Mucosa of stomach (tissue), 1 donor: ENCODE measurements at regions not wholly inside any gene's neighbourhood (a gene's known extent, or its start where the extent isn't known, plus 50 kb on each side); places are given as distances from the start of the nearest gene placed in this dataset.
"Not testable (repeated sequence)": the region's sequence is repeated elsewhere in the genome, so short reads cannot be mapped to it uniquely, and the experiment has no call there.

ENCODE experiments used
- H3K27me3 ChIP-seq: one replicate; pipeline ENCODE4 v1.7.0; 2013; ENCODE audit warnings: mild to moderate bottlenecking, low read length; ENCODE audit not compliant: control insufficient read depth, insufficient read depth
- H3K36me3 ChIP-seq: one replicate; pipeline ENCODE4 v1.7.0; 2013; ENCODE audit warnings: low read length; ENCODE audit not compliant: control insufficient read depth, insufficient read depth
- H3K4me1 ChIP-seq: one replicate; pipeline ENCODE4 v1.7.0; 2013; ENCODE audit warnings: mild to moderate bottlenecking, low read length; ENCODE audit not compliant: control insufficient read depth, insufficient read depth
- H3K4me3 ChIP-seq: one replicate; pipeline ENCODE4 v1.7.0; 2013; ENCODE audit warnings: low read length
- H3K9ac ChIP-seq: one replicate; pipeline ENCODE4 v1.7.0; 2013; ENCODE audit warnings: mild to moderate bottlenecking, low read length, moderate library complexity
- H3K9me3 ChIP-seq: one replicate; pipeline ENCODE4 v1.7.0; 2013; ENCODE audit warnings: mild to moderate bottlenecking, low read length, moderate library complexity; ENCODE audit not compliant: control insufficient read depth
- donor health status: Pancreatic carcinoma.

DNA sequence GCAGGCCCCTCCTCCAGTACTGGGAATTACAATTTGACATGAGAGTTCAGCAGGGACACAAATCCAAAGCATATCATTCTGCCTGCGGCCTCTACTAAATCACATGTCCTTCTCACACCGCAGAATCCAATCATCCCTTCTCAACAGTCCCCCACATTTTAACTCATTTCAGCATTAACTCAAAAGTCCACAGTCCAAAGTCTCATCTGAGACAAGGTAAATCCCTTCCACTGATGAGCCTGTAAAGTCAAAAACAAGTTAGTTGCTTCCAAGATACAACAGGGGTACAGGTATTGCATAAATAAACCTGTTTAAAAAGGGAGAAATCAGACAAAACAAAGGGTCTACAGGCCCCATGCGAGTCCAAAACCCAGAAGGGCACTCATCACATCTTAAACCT, 64.0 kb downstream of the EBNA1BP2 start:
- Histone ChIP-seq H3K4me1 (no peaks in the 10 kb centered on the region), H3K36me3 (no peaks in the 10 kb centered on the region), H3K9me3 (no peaks in the 10 kb centered on the region), H3K9ac (no peak overlapping the region), H3K4me3 (no peak overlapping the region), H3K27me3 (no peaks in the 10 kb centered on the region)

DNA sequence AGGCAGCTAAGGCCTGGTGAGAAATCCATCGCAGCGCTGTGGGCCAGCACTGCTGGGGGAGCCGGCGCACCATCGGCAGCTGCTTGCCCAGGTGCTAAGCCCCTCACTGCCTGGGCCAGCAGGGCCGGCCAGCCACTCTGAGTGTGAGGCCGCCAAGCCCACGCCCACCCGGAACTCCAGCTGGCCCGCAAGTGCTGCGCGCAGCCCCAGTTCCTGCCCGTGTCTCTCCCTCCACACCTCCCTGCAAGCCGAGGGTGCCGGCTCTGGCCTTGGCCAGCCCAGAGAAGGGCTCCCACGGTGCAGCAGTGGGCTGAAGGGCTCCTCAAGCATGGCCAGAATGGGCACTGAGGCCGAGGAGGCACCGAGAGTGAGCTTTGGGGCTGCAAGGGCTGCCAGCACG, 64.4 kb downstream of the EBNA1BP2 start:
- H3K36me3 ChIP-seq: no peaks in the 10 kb centered on the region
- H3K4me3 ChIP-seq: no peak overlapping the region
- H3K4me1 ChIP-seq: no peaks in the 10 kb centered on the region
- no peak overlapping the region for H3K9ac ChIP-seq
- no peaks in the 10 kb centered on the region for H3K9me3 ChIP-seq
- H3K27me3 ChIP-seq: no peaks in the 10 kb centered on the region

DNA sequence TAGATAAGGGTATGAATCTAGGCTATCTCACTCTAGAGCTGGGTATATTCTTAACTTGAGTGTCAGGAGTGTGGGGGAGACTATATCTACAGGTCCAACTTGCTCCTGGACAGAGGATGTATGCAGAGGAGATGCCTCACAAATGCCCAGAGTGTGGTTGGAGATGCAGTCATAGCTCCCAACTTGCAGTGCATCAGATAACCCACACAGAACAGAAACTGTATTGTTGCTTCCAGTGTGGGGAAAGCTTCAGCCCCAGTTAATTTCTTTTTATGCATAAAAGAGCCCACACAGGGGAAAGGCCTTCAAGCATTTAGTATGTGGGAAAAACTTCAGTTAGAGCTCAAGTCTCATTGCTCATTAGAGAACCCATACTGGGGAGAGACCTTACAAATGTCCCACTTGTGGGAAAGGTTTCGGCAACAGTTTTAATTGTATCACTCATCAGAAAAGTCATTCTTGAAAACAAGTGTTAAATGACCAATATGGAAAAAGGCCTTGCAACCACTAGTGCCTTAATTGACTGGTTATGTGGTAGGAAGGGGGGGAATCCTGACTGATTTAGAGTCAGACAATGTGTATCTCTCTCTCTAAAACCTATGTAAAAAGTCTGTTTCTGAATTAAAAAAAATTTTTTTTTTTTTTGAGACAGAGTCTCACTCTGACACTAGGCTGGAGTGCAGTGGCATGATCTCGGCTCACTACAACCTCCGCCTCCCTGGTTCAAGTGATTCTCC, 67.9 kb downstream of the EBNA1BP2 start:
- Histone ChIP-seq H3K4me1 (no peaks in the 10 kb centered on the region), H3K27me3 (no peaks in the 10 kb centered on the region), H3K9ac (no peak overlapping the region), H3K9me3 (no peaks in the 10 kb centered on the region), H3K4me3 (no peak overlapping the region), H3K36me3 (no peaks in the 10 kb centered on the region)

DNA sequence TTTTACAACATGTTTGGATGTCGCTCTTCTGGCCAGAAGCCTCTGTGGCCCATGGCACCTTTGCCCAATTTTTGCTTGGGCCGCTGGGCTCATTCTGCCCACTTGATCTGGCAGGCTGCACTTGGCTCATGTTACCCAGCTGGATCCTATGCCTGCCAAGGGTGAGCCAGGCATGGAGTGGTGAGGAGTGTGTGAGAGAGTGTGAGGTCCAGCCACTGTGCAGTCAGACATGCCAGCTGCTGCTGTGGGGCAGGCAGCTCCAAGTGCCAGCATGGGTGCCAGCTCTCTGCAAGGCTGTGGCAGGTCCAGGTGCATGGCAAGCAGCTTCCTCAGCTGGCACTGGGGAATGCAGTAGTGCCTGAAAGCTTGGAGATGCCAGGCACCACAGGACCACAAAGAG, 71.0 kb downstream of the EBNA1BP2 start:
- Histone ChIP-seq H3K4me1 (no peaks in the 10 kb centered on the region), H3K27me3 (no peaks in the 10 kb centered on the region), H3K36me3 (no peaks in the 10 kb centered on the region), H3K9me3 (no peaks in the 10 kb centered on the region), H3K4me3 (no peak overlapping the region), H3K9ac (no peak overlapping the region)

DNA sequence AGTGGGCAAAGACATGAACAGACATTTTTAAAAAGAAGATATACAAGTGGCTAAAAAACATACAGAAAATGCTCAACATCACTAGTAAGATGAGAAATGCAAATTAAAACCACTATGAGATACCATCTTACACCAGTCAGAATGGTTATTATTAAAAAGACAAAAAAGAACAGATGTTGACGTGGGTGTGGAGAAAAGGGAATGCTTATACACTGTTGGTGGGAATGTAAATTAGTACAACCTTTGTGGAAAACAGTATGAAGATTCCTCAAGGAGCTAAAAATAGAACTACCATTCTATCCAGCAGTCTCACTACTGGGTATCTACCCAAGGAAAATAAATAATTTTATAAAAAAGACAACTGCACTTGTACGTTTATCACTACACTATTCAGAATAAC, 73.9 kb downstream of the EBNA1BP2 start:
- H3K36me3 ChIP-seq: no peaks in the 10 kb centered on the region
- H3K9ac ChIP-seq: no peak overlapping the region
- H3K4me3 ChIP-seq: no peak overlapping the region
- no peaks in the 10 kb centered on the region for H3K9me3 ChIP-seq
- no peaks in the 10 kb centered on the region for H3K4me1 ChIP-seq
- H3K27me3 ChIP-seq: no peaks in the 10 kb centered on the region

- not testable (repeated sequence) for H3K9me3 ChIP-seq, H3K27me3 ChIP-seq, H3K36me3 ChIP-seq, H3K9ac ChIP-seq, H3K4me1 ChIP-seq, H3K4me3 ChIP-seq
Measured at GRCh38 chr1:43096528-43096927, 75.6 kb downstream of the EBNA1BP2 start.

DNA sequence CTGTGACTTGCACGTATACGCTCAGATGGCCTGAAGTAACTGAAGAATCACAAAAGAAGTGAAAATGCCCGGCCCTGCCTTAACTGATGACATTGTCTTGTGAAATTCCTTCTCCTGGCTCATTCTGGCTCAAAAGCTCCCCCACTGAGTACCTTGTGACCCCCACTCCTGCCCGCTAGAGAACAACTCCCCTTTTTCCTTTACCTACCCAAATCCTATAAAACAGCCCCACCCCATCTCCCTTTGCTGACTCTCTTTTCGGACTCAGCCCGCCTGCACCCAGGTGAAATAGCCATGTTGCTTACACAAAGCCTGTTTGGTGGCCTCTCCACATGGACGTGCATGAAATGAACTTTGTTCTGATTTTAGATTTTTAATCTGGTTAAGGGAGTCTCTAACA, 81.3 kb downstream of the EBNA1BP2 start:
- not testable (repeated sequence) for H3K9ac ChIP-seq, H3K36me3 ChIP-seq, H3K4me1 ChIP-seq, H3K4me3 ChIP-seq, H3K9me3 ChIP-seq, H3K27me3 ChIP-seq

- H3K4me1 ChIP-seq, H3K9me3 ChIP-seq, H3K27me3 ChIP-seq: not testable (repeated sequence)
Measured at GRCh38 chr1:43090157-43090556, 81.9 kb downstream of the EBNA1BP2 start.

DNA sequence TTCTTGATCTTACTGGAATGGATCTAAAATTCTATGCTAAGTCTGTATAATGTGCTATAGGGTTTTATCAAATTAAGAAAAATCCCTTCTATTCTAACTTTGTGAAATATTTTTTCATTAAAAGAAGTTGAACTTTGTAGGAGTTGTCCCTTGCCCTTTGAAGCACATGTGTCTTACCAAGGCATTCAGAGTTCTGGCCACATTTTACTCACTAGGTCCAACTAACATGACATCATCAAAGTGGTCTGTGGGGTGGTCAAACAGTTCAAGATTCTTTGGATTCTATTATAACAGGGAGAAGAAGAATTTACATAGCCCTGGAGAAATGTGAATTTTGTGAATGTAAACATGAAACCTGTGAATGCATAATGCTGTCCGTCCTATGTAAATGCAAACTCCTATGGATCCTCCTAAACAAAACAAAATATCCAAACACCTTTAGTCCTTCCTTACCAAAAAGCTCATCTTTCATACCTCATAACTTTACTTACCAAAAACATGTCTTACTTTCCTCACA, 88.7 kb downstream of the EBNA1BP2 start:
- Histone ChIP-seq H3K4me3 (no peak overlapping the region), H3K4me1 (no peaks in the 10 kb centered on the region), H3K9ac (no peak overlapping the region), H3K36me3 (no peaks in the 10 kb centered on the region), H3K9me3 (no peaks in the 10 kb centered on the region), H3K27me3 (no peaks in the 10 kb centered on the region)

More at GRCh38 chr1:43090157-43090556, 81.9 kb downstream of the EBNA1BP2 start:
- not testable (repeated sequence) for H3K4me3 ChIP-seq, H3K9ac ChIP-seq, H3K36me3 ChIP-seq

DNA sequence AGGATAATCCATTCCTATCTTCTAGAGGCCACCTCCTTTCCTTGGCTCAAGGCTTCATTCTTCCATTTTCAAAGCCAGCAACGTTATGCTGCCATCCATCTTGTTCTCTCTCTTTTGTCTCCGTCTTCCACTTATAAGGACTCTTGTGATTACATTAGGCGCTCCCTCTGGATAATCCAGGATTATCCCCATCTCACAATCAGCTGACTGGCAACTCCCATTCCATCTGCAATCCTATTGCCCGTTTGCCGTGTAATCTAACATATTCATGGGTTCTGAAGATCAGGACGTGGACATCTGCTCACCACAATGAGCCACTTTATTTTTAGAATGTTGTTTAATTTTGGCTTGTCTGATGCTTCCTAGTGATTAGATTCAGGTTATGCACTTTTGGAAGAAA, 89.3 kb downstream of the EBNA1BP2 start:
- Histone ChIP-seq H3K36me3 (no peaks in the 10 kb centered on the region), H3K9ac (no peak overlapping the region), H3K4me3 (no peak overlapping the region), H3K4me1 (no peaks in the 10 kb centered on the region), H3K9me3 (no peaks in the 10 kb centered on the region), H3K27me3 (no peaks in the 10 kb centered on the region)

GRCh38 chr1:43077273-43077672, 94.8 kb downstream of the EBNA1BP2 start:
- H3K27me3 ChIP-seq: no peaks in the 10 kb centered on the region
- no peak overlapping the region for H3K9ac ChIP-seq
- peaks cover 8% of the 10 kb centered on the region for H3K4me1 ChIP-seq
- H3K36me3 ChIP-seq: no peaks in the 10 kb centered on the region
- no peaks in the 10 kb centered on the region for H3K9me3 ChIP-seq
- H3K4me3 ChIP-seq: no peak overlapping the region

DNA sequence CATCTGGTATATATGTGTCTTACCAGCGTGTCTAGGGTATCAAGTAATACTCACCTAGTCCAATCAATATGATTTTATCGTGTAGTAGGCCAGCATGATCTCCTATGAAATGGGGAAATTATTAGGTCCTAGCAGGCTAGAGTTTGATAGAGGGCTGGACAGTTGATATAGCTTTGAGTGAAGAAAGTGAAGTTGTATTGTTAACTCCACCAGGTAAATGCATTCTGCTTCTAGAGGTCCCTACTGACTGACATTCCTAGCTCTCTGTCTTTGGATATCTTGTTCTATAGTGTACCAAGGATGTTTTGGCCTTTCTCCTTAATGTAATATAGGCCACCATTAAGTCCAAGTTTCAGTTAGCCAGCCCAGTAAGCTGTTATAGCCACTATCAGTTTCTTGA, 97.4 kb downstream of the EBNA1BP2 start:
- H3K9me3 ChIP-seq: no peaks in the 10 kb centered on the region
- no peaks in the 10 kb centered on the region for H3K36me3 ChIP-seq
- H3K27me3 ChIP-seq: no peaks in the 10 kb centered on the region
- no peak overlapping the region for H3K4me3 ChIP-seq
- no peak overlapping the region for H3K9ac ChIP-seq
- peaks cover 11% of the 10 kb centered on the region for H3K4me1 ChIP-seq

GRCh38 chr1:43074244-43074643, 97.8 kb downstream of the EBNA1BP2 start:
- Histone ChIP-seq H3K27me3 (no peaks in the 10 kb centered on the region), H3K9ac (no peak overlapping the region), H3K36me3 (no peaks in the 10 kb centered on the region), H3K9me3 (no peaks in the 10 kb centered on the region), H3K4me1 (peaks cover 15% of the 10 kb centered on the region), H3K4me3 (no peak overlapping the region)
